A549 (cell line): ENCODE measurements at regions not wholly inside any gene's neighbourhood (a gene's known extent, or its start where the extent isn't known, plus 50 kb on each side); places are given as distances from the start of the nearest gene placed in this dataset.

Experiments used
- ATAC-seq, 2 experiments: fragments of 200-7000 bp in 1 of 2; fragments of >200 bp in 1 of 2; cut with Nextera tagmentation in 1 of 2; cut with Tn5 transposase in 1 of 2; 3 replicates each; pipeline versions ENCODE4 v1.8.0 to v1.9.1; 2018 to 2020; ENCODE audit warnings: mild to moderate bottlenecking in 1 of 2, moderate library complexity in 1 of 2
- CTCF ChIA-PET: fragments of 300-600 bp; sonication (Branson Sonifier 250); formaldehyde crosslinking; extraction: SDS; loops from one replicate; lab custom pipeline; 2021; ENCODE audit warnings: antibody characterized with exemption, inconsistent platforms; lab: Yijun Ruan, JAX
- POLR2A ChIA-PET: fragments of 350-600 bp; formaldehyde crosslinking; extraction: SDS; loops from one replicate; lab custom pipeline; 2021; ENCODE audit warnings: antibody characterized with exemption, inconsistent platforms; lab: Yijun Ruan, JAX
- DNase-seq, 2 experiments: peaks; one replicate each; pipeline versions ENCODE4 v3.0.0 to v3.0.0-alpha.2; 2011 to 2016; ENCODE audit warnings: low read depth in 1 of 2, low spot score in 1 of 2
- FAIRE-seq: peaks from 2 replicates; lab custom pipeline; 2011; peaks lifted over from hg19 to GRCh38; lab: Jason Lieb, UNC
- H3K27ac ChIP-seq, 2 experiments: fragments of >200 bp; sonication (Bioruptor Twin); formaldehyde crosslinking; 3 replicates each; pipeline ENCODE4 v1.5.1; 2016 to 2017
- H3K4me1 ChIP-seq: fragments of >200 bp; sonication (Bioruptor Twin); formaldehyde crosslinking; 3 replicates; pipeline ENCODE4 v1.6.1; 2016
- H3K4me2 ChIP-seq: fragments of >200 bp; sonication (Bioruptor Twin); formaldehyde crosslinking; 3 replicates; pipeline ENCODE4 v1.6.1; 2016
- H3K4me3 ChIP-seq: fragments of >200 bp; sonication (Bioruptor Twin); formaldehyde crosslinking; 3 replicates; pipeline ENCODE4 v1.5.1; 2016
- H3K9me3 ChIP-seq: fragments of >200 bp; sonication (Bioruptor Twin); formaldehyde crosslinking; 3 replicates; pipeline ENCODE4 v1.6.1; 2016
- ATOH8 ChIP-seq: fragments of 250-450 bp; sonication (Bioruptor Pico); IDR thresholded peaks from 2 replicates; pipeline ENCODE4 v1.5.0; 2020; ENCODE audit warnings: low read depth, mild to moderate bottlenecking, moderate library complexity
- BCL3 ChIP-seq: fragments of >200 bp; sonication (Bioruptor Twin); formaldehyde crosslinking; IDR thresholded peaks from 3 replicates; pipeline ENCODE4 v1.6.1; 2016
- CHD2 ChIP-seq: fragments of 150-350 bp; IDR thresholded peaks from 2 replicates; pipeline ENCODE4 v1.6.1; 2014; ENCODE audit warnings: low read length; ENCODE audit not compliant: partially characterized antibody
- CHD4 ChIP-seq: fragments of 200-600 bp; sonication (generic); IDR thresholded peaks from 2 replicates; pipeline ENCODE4 v1.6.1; 2016; ENCODE audit warnings: antibody characterized with exemption, mild to moderate bottlenecking, borderline replicate concordance
- EHF ChIP-seq: fragments of 250-450 bp; sonication (Bioruptor Pico); IDR thresholded peaks from 2 replicates; pipeline ENCODE4 v1.5.0; 2020; ENCODE audit warnings: mild to moderate bottlenecking
- ESRRA ChIP-seq: fragments of 150-350 bp; IDR thresholded peaks from 2 replicates; pipeline ENCODE4 v1.6.1; 2014; ENCODE audit warnings: mild to moderate bottlenecking, low read length, borderline replicate concordance
- FOSB ChIP-seq: fragments of 250-450 bp; sonication (Bioruptor Pico); IDR thresholded peaks from 2 replicates; pipeline ENCODE4 v1.5.0; 2020; ENCODE audit warnings: mild to moderate bottlenecking, moderate library complexity
- FOSL2 ChIP-seq, 2 experiments: fragments of 450-650 bp in 1 of 2; fragments of >200 bp in 1 of 2; sonication (Bioruptor Twin) in 1 of 2; formaldehyde crosslinking; IDR thresholded peaks; 2 replicates each; pipeline versions ENCODE4 v1.5.0 to v1.6.1; 2016 to 2020; ENCODE audit warnings: mild to moderate bottlenecking in 1 of 2, moderate library complexity in 1 of 2
- FOXS1 ChIP-seq: fragments of 250-450 bp; sonication (Bioruptor Pico); IDR thresholded peaks from 2 replicates; pipeline ENCODE4 v1.5.0; 2020; ENCODE audit warnings: mild to moderate bottlenecking, moderate library complexity
- HES2 ChIP-seq: fragments of >200 bp; sonication (Bioruptor Twin); formaldehyde crosslinking; IDR thresholded peaks from 2 replicates; pipeline ENCODE4 v1.6.1; 2016
- HOXA7 ChIP-seq: fragments of 250-450 bp; sonication (Bioruptor Pico); IDR thresholded peaks from 2 replicates; pipeline ENCODE4 v1.5.0; 2020; ENCODE audit warnings: mild to moderate bottlenecking, moderate library complexity
- JUN ChIP-seq, 2 experiments: fragments of >200 bp; sonication (Bioruptor Twin); formaldehyde crosslinking; IDR thresholded peaks; 2 replicates in 1 of 2; 3 replicates in 1 of 2; pipeline ENCODE4 v1.6.1; 2016 to 2017
- KDM1A ChIP-seq: fragments of 200-600 bp; sonication (generic); IDR thresholded peaks from 2 replicates; pipeline ENCODE4 v1.6.1; 2016; ENCODE audit warnings: low read depth, mild to moderate bottlenecking
- MAX ChIP-seq: IDR thresholded peaks from 2 replicates; pipeline ENCODE4 v1.6.1; 2012
- MAZ ChIP-seq: fragments of 150-350 bp; IDR thresholded peaks from 2 replicates; pipeline ENCODE4 v1.6.1; 2014; ENCODE audit warnings: antibody characterized with exemption, low read depth, low read length, borderline replicate concordance
- NFE2L2 ChIP-seq: fragments of 150-350 bp; conservative IDR thresholded peaks from 2 replicates; pipeline ENCODE4 v1.6.1; 2014; ENCODE audit warnings: low read length
- NR3C1 ChIP-seq: fragments of >200 bp; sonication (Bioruptor Twin); formaldehyde crosslinking; IDR thresholded peaks from 3 replicates; pipeline ENCODE4 v1.6.1; 2017
- PHF8 ChIP-seq: fragments of 200-600 bp; sonication (generic); IDR thresholded peaks from 2 replicates; pipeline ENCODE4 v1.6.1; 2016; ENCODE audit warnings: low read depth, mild to moderate bottlenecking, antibody characterized with exemption, moderate library complexity, borderline replicate concordance
- RAD21 ChIP-seq, 2 experiments: fragments of >200 bp in 1 of 2; sonication (Bioruptor Twin) in 1 of 2; formaldehyde crosslinking in 1 of 2; IDR thresholded peaks in 1 of 2; conservative IDR thresholded peaks in 1 of 2; 2 replicates in 1 of 2; 3 replicates in 1 of 2; pipeline ENCODE4 v1.6.1; 2012 to 2018; ENCODE audit warnings: inconsistent platforms in 1 of 2
- RARB ChIP-seq: fragments of 250-450 bp; sonication (Bioruptor Pico); IDR thresholded peaks from 2 replicates; pipeline ENCODE4 v1.8.0; 2021; ENCODE audit warnings: mild to moderate bottlenecking, moderate library complexity
- REST ChIP-seq: fragments of 200-600 bp; sonication (generic); IDR thresholded peaks from 2 replicates; pipeline ENCODE4 v1.6.1; 2016; ENCODE audit warnings: antibody characterized with exemption, mild to moderate bottlenecking, moderate library complexity
- RFX5 ChIP-seq: fragments of 450-650 bp; IDR thresholded peaks from 2 replicates; pipeline ENCODE4 v1.7.1; 2014; ENCODE audit warnings: antibody characterized with exemption, mild to moderate bottlenecking, moderate library complexity
- RNF2 ChIP-seq: fragments of 200-600 bp; sonication (generic); IDR thresholded peaks from 2 replicates; pipeline ENCODE4 v1.6.1; 2016; ENCODE audit warnings: low read depth, mild to moderate bottlenecking, antibody characterized with exemption, moderate library complexity, borderline replicate concordance
- TFCP2L1 ChIP-seq: fragments of 250-450 bp; sonication (Bioruptor Pico); IDR thresholded peaks from 2 replicates; pipeline ENCODE4 v1.5.0; 2021; ENCODE audit warnings: mild to moderate bottlenecking
- USF2 ChIP-seq: fragments of 450-650 bp; IDR thresholded peaks from 2 replicates; pipeline ENCODE4 v1.6.1; 2014; ENCODE audit warnings: antibody characterized with exemption
- ZSCAN20 ChIP-seq: fragments of 250-450 bp; sonication (Bioruptor Pico); IDR thresholded peaks from 2 replicates; pipeline ENCODE4 v1.8.0; 2022; ENCODE audit warnings: mild to moderate bottlenecking, moderate library complexity
- whole genome bisulfite sequencing: methylation state at CpG from one replicate; pipeline ENCODE4 v1.1.6; 2017; ENCODE audit errors: missing lambda C conversion rate; 5-methylcytosine and 5-hydroxymethylcytosine counted together

GRCh38 chr7:93027044-93027443 lies 90.7 kb downstream of the SAMD9 start:
- Histone ChIP-seq H3K9me3 (no peaks in the 10 kb centered on the region), H3K4me1 (no peaks in the 10 kb centered on the region), H3K27ac (no peak overlapping the region), H3K4me2 (no peak overlapping the region), H3K4me3 (no peak overlapping the region)
- DNase-seq = no peak
- ChIA-PET CTCF (interaction anchor here (1.1 to 1.2 kb wide), 2 partner anchors 10 to 372 kb away, joined by 3 to 4 read pairs; no protein-coding TSS in a partner anchor), POLR2A (no interaction called here)
- FAIRE-seq = no peak
- WGBS = 29% methylated on average over 5 of the region's 5 CpGs
- no peak for ATAC-seq
- TF ChIP-seq PHF8 = no peak
- no peak for TF ChIP-seq FOSB (CRISPR knock-in tag)
- no peak for TF ChIP-seq CHD4
- no peak for TF ChIP-seq MAZ
- TF ChIP-seq CHD2 = no peak
- no peak for TF ChIP-seq REST
- no peak for TF ChIP-seq KDM1A
- no peak for TF ChIP-seq HOXA7
- TF ChIP-seq RARB (CRISPR knock-in tag) = no peak
- TF ChIP-seq FOSL2 (IDR thresholded peaks at IDR 0.05) = no peak
- no peak for TF ChIP-seq FOSL2 (CRISPR knock-in tag; IDR thresholded peaks at IDR 0.05)
- no peak for TF ChIP-seq BCL3
- no peak for TF ChIP-seq EHF (CRISPR knock-in tag)
- TF ChIP-seq RNF2 = no peak
- no peak for TF ChIP-seq ATOH8 (CRISPR knock-in tag)
- no peak for TF ChIP-seq MAX
- no peak for TF ChIP-seq NR3C1
- TF ChIP-seq JUN (IDR thresholded peaks at IDR 0.05) = no peak
- TF ChIP-seq RFX5 = no peak

GRCh38 chr7:93026425-93026824 lies 91.4 kb downstream of the SAMD9 start:
- 15% methylated on average over 3 of the region's 3 CpGs for WGBS
- ATAC-seq = no peak
- DNase-seq = no peak
- H3K4me3 ChIP-seq = no peak overlapping the region
- H3K4me2 ChIP-seq = no peak overlapping the region
- no peak for FAIRE-seq
- CTCF ChIA-PET = interaction anchor here (1.2 kb wide), 1 partner anchor 9 kb away, joined by 3 read pairs; no protein-coding TSS in a partner anchor
- POLR2A ChIA-PET = no interaction called here
- H3K9me3 ChIP-seq = no peaks in the 10 kb centered on the region
- H3K27ac ChIP-seq = no peak overlapping the region
- TF ChIP-seq BCL3 (no peak), ZSCAN20 (no peak), FOSB (CRISPR knock-in tag) (no peak), CHD2 (no peak), RAD21 (conservative IDR thresholded peaks at IDR 0.05 in 1 of 2, IDR thresholded peaks at IDR 0.05 in 1 of 2) (no peak), ESRRA (no peak), FOXS1 (CRISPR knock-in tag) (no peak), RARB (CRISPR knock-in tag) (no peak), FOSL2 (IDR thresholded peaks at IDR 0.05) (no peak), FOSL2 (CRISPR knock-in tag; IDR thresholded peaks at IDR 0.05) (no peak), JUN (IDR thresholded peaks at IDR 0.05) (no peak), NFE2L2 (no peak), TFCP2L1 (CRISPR knock-in tag) (no peak), USF2 (no peak), HES2 (no peak)
- no peaks in the 10 kb centered on the region for H3K4me1 ChIP-seq
